SIG-M5 treated with dmso at 0.1 percent for 504 hours (cell line): ENCODE measurements at regions not wholly inside any gene's neighbourhood (a gene's known extent, or its start where the extent isn't known, plus 50 kb on each side); places are given as distances from the start of the nearest gene placed in this dataset.

ENCODE experiments used
- DNase-seq: peaks from one replicate; lab custom pipeline; 2025; ENCODE audit not compliant: unreplicated experiment; lab: John Stamatoyannopoulos, UW

DNA sequence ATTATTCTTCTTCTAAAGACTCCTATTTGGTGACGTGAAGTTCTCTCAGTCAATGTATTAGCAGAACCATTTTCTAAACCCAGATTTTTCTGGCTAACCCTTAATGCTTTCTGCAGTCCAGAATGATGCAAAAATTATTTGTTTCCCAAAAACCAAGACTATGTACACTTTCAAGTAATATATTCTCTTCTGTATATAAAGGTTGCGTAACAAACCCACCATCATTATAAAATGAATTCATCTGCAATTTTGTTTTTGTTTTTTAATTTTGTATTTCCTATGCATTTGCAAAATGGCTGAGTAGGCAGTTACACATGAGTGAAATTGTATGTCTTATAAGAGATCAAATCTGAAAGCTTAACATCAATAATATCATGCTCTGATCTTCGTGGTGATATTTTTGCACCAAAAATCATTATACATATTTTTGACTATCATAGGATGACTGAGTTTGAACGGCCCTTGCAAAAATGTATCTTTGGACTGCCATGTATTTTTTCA, 593.6 kb downstream of the ZIC1 start:
- DNase-seq: no peak

DNA sequence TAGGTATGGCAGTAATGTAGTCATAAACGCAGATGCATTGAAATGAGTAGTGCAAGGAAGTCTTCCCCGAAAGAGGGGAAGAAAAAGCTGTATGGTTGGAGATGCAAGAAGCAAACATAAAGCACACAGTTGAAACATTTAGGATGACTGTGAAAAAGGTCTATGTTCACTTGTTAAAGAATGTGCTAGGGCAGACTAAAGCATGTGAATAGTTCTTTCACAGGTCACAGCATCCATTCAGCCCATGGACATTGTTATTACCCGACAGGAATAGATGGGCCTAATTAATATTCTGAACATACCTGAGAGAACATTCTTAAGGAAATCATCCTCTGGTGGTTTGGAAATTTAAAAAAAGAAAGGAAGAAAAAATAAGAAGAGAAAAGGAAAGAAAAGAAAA, 595.2 kb downstream of the ZIC1 start:
- DNase-seq: no peak

DNA sequence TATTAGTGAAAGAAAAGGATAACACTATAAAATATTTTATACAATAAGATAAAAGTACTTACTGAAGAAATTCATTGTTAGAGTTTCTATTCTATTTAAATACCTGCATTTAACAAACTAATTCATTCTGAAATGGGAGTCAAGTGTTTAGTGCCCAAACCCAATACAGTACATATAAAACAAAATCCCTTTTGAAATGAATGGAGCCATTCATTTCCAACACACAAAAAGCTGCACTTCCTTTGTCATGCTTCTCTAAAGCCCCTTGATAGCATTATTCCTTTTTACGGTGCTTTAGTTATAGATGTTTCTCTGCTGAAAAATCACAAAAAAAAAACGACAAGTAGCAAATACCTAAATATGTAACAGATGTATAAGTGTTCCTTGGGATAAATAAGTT, 596.3 kb downstream of the ZIC1 start:
- no peak for DNase-seq

DNA sequence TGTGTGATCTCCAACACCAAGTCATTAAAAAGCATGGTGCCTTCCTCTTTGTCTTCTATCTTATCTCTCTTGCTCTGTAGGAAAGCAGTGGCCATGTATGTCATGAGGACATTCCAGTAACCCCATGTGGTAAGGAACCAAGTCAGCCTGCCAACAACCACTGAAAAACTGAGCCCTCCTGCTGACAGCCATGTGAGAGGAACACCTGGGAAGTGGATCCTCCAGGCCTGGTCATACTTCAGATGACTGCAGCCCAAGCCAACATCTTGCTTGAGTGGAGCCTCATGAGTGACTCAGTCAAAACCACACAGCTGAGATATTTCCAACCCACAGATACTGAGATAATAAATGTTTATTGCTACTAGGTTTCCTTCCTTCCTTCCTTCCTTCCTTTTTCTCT, 597.3 kb downstream of the ZIC1 start:
- no peak for DNase-seq

DNA sequence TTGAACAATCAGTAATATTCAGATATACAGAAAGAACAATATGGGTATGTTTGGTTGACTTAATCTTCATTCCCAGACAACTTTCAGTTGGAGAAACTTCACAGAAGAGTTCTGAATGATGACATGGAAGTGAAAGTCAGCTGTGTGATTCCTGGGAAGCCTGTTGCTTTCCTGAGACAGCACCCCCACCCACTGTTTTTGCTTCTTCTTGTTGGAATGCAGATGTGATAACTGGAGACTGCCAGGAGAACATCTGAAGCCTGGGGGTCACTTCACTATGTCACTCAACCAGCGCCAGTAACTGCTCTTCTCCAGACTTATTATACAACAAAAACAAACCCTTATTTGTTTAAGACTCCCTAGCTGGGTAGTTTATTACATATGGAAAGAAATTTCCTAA, 599.4 kb downstream of the ZIC1 start:
- DNase-seq: no peak

DNA sequence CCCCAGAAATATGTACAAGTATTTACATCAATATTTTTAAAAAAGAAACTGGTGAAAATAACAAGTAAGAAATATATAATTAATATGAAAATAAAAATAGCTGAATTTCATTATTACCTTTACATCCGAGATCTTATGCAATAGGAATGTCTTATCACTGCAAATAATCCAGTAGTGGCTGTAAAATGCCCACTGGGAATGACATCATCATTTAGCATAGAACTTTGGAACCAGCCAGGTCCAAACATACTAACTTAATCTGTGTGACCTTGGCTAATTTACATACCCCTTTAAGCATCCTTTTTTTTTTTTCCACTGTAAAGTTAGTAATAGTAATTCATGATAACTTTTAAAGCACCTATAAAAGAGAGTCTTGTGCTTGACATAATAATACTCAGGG, 611.7 kb downstream of the ZIC1 start:
- DNase-seq: no peak

DNA sequence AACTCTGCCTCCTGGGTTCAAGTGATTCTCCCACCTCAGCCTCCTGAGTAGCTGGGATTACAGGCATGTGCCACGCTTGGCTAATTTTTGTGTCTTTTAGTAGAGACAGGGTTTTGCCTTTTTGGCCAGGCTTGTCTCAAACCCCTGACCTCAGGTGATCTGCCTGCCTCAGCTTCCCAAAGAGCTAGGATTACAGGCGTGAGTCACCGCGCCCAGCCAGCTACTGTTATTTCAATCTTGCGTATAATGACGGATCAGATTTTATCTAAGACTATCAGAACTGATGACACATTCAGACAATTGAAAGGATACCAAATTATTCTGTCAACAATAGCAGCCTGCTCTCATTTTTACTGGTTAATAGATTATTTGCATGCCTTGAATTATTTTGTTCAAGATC, 612.2 kb downstream of the ZIC1 start:
- DNase-seq: no peak

DNA sequence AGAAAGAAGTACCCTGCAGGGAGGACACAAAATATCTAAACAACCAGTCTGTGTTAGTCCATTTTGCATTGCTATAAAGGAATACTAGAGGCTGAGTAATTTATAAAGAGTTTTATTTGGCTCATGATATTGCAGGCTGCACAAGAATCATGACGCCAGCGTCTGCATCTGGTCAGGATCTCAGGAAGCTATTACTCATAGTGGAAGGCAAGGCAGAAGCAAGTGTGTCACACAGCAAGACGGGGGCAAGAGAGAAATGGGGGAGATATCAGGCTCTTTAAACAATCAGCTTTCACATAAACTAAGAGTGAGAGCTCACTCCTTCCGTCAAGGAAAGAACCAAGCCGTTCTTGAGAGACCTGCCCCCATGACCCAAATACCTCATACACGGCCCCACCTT, 614.8 kb downstream of the ZIC1 start:
- DNase-seq: no peak

DNA sequence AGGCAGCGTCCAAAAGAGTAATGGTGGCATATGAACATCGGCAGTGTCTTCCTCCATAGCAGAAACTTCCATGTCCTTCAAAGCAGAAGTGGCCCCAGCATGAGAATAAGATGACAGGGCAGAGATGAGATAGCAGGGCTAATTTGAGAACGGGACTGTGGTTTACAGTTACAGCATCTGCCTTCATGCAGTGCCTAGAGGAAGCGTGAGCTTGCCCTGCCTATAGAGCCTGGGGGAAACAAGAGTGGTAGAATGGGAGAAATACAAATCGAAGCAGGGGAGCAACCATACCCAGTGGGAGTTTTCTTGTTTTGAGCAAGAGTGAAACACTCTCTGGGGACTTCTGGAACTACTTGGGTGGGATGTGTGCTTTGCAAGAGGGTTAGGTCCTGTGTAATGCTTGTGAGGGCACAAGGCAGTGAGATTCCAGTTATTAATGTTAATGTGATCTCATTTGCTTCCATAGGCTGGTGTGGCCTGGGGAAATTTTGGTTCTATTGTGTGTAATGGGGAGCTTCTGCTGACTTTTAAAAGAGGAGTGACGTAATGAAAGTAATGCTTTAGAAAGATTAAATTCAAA, 616.9 kb downstream of the ZIC1 start:
- no peak for DNase-seq

DNA sequence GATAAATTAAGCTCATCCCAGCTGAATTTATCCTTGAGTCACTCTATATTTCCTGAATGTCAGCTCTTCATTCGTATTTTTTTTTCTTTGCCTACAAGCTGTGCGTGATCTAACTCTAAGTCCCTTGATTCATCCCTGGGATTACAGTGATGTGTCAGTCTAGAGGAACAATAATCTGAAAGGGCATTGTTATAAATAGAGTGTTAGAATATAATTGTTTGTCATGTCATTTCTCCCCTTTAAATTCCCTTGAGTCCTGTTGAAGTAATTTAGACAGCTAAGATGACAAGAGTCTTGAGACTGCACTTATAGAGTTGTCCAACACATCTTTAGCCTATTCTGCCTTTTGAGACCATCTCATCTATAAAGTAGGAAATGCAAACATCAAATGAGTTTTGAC, 621.8 kb downstream of the ZIC1 start:
- DNase-seq: no peak

DNA sequence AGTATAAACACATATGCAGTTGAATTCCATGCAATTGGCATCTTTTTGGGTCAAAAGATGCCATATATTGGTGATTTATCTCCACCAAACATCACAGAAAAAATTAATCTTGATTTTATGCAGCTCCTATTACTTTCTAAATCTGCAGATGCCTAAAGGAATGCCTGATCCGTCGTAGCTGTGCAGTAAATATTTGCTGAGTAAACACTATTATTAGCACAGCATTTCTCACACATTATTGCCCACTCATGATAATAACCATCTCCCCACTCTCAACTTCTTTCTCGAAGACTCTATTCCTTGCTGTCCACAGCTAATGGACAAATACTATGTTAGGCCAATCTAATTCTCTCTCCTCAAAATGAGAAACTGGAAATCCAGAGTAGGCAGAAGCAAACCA, 625.2 kb downstream of the ZIC1 start:
- DNase-seq: no peak

DNA sequence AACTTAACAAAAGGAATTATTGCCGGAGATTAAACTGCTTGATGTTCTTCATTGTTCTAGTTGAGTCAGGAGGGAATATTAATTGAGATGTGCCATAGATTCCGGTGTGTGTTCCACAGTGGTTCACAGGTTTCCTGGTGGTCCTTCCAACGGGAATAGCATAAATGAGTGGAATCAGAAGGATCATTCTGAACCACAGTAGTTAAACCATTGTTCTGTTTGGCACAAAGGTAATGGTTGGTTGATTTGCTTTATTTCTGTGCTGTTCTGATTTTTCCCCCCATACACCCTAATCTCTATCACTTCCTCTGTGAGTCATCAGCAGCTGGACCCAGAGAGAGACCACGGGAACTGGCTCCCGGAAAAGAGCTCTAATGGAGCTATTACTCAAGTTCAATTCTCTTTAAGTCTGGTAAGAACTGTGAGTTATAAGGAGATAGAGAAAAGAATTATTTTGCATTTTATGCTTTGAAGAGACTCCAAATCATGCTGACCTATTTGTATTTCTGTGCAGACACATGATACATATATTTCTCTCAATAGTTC, 627.2 kb downstream of the ZIC1 start:
- no peak for DNase-seq

DNA sequence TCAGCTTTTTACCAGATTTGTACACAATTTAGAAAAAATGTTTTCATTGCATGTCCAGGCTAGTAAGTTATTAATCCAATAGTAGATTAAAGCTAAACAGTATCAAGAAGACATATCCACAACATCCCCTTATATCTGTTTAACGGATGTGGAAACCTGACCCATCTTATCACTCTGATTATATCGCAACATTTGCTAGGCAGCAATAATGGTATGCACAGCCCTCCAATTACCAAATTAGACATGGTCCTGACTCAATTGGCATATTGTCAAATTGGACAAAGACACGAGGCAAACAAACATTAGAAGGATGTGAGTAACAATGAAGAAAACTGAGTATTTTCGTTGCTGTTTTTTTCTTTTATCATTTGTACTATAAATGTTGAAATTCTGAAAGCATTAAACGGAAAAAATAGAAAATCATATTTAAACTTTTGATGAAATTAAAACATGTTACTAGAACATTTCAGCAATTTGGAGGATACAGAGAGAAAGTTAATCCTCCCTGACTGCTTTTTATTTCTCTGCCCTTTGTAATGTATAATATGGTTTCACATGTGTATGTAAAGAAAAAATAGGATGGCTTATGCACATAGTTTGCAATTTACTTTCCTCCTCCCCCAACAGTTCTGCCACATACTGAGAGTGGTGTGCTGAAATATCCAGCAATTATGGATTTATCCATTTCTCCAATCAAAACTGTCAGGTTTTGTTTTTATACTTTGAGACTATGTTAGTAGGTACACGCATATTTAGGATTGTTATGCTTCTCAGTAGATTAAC, 633.7 kb downstream of the ZIC1 start:
- DNase-seq: no peak

DNA sequence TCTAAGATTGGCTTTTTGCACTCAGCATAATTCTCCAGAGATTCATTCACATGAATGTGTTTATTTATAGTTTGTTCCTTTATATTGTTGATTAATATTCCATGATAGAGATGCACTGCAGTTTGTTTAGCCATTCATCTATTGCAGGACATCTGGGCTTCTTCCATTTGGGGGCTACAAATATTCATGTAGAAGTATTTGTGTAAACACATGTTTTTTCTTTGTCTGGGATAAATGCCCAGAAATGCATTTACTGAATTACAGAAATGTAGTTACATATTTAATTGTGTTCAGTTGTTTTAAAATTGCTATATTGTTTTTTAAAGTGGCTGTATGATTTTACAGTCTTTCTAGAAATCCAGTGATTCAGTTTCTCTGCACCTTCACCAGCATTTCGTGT, 635.0 kb downstream of the ZIC1 start:
- DNase-seq: no peak

DNA sequence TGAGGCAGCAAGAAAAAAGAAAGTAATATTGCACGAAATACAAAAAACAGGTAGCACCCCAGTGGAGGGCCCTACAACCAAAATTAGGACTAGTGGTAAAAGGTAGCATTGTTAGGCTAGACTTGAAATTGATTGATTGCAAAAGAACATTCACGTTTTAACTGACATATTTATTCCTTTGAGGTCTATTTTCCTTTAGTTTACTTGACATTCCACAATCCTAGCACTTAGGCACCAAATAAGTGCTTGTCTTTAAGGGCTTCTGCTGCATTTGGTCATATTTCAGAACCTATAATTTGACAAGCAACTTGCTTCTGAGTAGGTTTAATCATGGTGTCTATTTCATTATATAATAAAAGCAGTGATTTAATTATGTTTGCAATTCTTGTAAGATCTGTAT, 642.7 kb upstream of the AGTR1 start:
- no peak for DNase-seq

DNA sequence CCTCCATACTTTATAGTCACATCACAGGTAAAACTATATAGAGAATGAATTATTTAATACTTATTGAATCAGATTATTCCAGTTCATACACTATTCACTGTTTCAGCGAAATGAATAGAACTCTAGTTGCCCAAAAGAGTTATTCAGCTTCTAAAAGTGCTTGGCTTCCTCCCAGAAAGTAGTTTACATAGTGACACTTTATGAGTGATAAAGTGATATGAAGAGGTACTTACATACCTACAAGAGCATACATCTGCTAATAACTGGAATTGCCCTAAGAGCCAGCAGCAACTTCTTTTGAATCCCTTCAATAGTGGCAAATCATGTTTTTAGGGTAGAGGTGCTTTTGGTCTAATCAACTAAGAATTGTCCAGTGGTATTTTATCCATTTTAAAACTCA, 635.1 kb upstream of the AGTR1 start:
- DNase-seq: no peak

DNA sequence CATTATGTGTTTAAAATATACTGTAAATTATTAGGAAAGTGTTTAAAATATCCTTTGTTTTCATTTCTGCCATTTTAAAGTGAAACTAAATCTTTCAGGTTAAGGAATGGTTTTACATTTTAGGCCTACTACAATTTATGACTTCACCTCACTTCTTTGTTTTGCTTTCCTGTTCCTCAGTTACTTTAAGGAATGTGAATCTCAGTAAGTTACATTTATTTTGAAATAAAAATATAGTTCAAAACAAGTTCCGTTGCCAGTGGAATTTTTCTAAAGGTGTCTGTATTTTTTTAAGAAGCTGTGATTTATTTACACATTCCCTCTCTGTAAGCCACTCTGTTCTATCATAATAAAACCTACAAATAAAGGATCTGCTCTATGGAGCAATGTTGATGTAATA, 630.9 kb upstream of the AGTR1 start:
- DNase-seq: no peak

DNA sequence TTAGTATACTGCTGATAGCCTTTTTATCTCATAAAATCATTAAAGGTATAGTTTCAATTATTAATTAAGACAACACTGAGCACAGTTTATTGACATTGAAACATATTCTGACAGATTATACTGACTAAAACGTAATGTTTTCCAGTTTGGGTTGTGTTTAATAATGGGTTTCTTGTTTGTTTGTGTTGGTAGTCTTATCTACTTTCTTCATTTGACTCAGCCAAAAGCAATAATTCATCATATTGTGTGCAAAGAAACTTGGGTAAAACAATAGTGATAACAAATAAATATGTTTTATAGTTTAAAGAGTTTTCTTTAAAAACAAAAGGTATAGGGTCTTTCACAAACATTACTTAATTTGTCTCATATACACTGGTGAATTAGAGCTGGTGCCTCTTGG, 629.2 kb upstream of the AGTR1 start:
- no peak for DNase-seq

DNA sequence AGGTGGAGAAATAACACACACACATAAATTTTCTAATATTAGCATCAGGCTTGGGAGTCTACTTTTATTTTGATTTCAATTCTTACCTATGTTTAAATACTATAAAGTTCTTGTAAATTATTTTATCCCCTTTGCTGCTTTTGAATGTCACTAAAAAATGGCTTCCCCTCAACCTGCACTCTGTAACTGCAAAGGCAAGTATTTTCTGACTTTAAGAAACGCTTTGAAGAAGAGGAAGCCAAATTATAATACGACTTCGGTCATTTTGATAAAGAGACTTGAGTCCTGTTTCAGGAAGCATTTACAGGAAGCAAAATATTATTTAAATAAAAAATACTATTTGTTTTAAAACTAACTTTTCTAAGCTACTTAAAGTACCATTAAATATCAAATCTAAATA, 627.7 kb upstream of the AGTR1 start:
- no peak for DNase-seq

DNA sequence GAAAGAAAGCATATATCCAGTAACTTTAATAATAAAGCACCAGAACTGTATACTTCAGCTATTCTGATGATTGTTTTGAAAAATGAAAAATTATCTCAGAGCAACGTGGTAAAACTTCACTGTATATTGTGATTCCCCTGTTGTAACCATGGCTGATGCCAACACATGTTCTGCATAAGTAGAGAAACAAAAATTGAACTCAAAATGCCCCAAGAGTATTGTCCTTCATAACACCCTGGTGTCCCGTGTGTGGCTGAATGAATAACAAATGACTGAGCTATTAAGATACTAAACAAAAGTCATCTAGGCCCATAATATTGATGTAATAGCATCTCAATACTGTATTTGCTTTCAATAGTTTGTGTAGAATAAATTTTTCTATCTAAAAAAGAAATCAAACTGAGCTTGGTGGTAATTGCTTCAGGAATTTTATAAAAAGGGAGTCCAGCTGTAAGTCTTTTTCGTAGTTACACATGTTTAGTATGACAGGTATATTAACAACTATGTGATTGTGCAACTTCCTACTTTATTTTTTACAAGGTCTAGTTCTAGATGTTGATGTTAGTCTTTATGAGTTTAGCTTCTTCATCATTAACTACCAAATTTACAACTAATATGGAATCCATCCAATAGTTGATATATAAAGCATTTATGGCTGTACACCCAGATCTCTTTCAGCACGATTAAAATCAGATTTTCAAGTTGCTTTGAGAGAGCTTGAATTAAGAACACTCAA, 623.8 kb upstream of the AGTR1 start:
- no peak for DNase-seq

DNA sequence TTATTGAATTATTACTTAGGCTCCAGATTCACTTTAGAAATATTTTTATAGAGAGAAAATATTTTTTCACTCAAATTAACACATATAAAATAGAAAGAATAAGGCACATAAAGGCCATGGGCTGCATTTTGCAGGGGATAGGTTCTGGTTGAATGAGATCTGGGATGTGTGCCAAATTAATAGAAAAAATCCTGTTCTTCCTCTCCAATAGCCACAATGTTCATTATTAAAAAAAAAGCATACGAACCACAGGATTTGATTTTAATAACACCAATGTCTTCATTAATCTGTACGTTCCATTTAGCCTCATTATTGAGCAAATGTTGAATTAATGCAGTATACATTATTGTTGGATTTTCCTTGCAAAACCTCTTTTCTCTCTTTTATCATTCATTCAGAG, 622.8 kb upstream of the AGTR1 start:
- no peak for DNase-seq
